Activated naive CD8-positive, alpha-beta T cell (primary cell): ENCODE measurements at regions not wholly inside any gene's neighbourhood (a gene's known extent, or its start where the extent isn't known, plus 50 kb on each side); places are given as distances from the start of the nearest gene placed in this dataset.
A peak's percentile ranks its signal among the peaks of the same experiment; 100 is the strongest.
"Not testable (repeated sequence)": the region's sequence is repeated elsewhere in the genome, so short reads cannot be mapped to it uniquely, and the experiment has no call there.

Experiments used
- H3K27ac Mint-ChIP-seq: one replicate; pipeline ENCODE4 v1.8.0; 2021; ENCODE audit warnings: mixed read lengths
- H3K27me3 Mint-ChIP-seq: one replicate; pipeline ENCODE4 v1.8.0; 2021; ENCODE audit warnings: mixed read lengths
- H3K36me3 Mint-ChIP-seq: one replicate; pipeline ENCODE4 v1.8.0; 2021; ENCODE audit warnings: mixed read lengths
- H3K4me1 Mint-ChIP-seq: one replicate; pipeline ENCODE4 v1.8.0; 2021; ENCODE audit warnings: low read depth, mixed read lengths
- H3K4me3 Mint-ChIP-seq: one replicate; pipeline ENCODE4 v1.8.0; 2021; ENCODE audit warnings: mild to moderate bottlenecking, mixed read lengths
- H3K9me3 Mint-ChIP-seq: one replicate; pipeline ENCODE4 v1.8.0; 2021; ENCODE audit warnings: low read depth, mixed read lengths

DNA sequence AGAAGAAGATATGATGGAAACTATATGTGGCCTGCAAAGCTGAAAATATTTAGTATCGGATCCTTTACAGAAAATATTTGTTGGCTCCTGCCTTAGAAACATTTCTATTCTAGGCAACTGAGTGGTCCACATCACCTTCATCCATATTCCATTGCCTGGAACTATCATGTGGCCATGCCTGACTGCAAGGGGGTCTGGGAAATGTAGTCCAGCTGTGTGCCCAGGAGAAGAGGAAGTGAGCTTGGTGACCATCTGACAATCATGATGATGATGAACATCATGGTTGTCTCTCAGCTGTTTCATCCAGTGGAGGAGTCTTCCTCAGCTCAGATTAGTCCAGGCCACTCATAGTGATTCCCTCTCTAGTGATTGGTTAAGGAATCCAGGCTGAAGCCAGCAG lies 61.8 kb upstream of the IFNLR1 start:
- Mint-ChIP-seq H3K4me1 (no peaks in the 10 kb centered on the region), H3K9me3 (no peaks in the 10 kb centered on the region), H3K4me3 (no peak overlapping the region), H3K36me3 (peaks cover 2% of the 10 kb centered on the region), H3K27ac (no peak overlapping the region), H3K27me3 (peaks cover 1% of the 10 kb centered on the region)

DNA sequence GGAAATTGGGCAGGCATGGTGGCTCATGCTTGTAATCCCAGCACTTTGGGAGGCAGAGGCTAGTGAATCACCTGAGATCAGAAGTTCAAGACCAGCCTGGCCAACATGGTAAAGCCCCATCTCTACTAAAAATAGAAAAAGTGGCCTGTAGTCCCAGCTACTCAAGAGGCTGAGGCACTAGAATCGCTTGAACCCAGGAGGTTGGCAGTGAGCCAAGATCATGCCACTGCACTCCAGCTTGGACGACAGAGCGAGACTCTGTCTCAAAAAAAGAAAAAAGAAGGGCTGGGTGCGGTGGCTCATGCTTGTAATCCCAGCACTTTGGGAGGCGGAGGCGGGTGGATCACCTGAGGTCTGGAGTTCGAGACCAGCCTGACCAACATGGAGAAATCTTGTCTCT lies 60.2 kb upstream of the IFNLR1 start:
- H3K9me3 Mint-ChIP-seq, H3K4me1 Mint-ChIP-seq, H3K4me3 Mint-ChIP-seq, H3K27me3 Mint-ChIP-seq, H3K27ac Mint-ChIP-seq, H3K36me3 Mint-ChIP-seq: not testable (repeated sequence)

DNA sequence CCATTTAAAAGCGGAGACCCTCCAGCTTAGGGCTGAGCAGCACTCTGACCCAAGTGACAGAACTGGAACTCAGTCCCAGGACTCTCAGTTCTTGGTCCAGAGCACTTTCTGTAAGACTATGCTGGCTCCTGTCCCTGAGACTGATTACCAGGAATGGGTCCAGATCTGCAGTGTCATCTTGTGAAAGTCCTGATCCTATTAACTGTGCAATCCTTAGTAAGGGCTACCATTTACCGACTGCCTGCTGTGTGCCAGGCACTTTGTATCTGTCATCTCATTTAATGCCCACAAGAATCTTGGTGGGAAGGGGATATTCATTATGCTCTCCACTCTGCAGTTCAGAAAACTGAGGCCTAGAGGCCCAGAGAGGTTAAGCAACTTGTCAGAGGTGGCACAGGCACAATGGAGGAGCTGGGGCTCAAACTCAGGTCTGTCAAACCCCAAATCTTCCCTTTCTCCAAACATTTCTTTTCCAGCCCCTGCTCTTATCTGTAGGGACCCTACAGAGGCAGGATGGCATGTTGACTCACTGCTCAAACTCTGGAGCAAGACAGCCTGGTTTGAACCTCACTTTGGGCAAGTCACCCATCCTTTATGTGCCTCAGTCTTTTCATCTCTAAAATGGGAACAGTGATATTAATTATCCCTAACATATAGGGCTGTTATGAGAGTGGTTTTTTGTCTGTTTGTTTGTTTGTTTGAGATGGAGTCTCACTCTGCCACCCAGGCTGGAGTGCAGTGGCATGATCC lies 57.6 kb upstream of the IFNLR1 start:
- H3K4me3 Mint-ChIP-seq = no peak overlapping the region
- H3K9me3 Mint-ChIP-seq = no peaks in the 10 kb centered on the region
- H3K27me3 Mint-ChIP-seq = peaks cover 1% of the 10 kb centered on the region
- H3K36me3 Mint-ChIP-seq = peaks cover 2% of the 10 kb centered on the region
- no peak overlapping the region for H3K27ac Mint-ChIP-seq
- H3K4me1 Mint-ChIP-seq = no peaks in the 10 kb centered on the region

DNA sequence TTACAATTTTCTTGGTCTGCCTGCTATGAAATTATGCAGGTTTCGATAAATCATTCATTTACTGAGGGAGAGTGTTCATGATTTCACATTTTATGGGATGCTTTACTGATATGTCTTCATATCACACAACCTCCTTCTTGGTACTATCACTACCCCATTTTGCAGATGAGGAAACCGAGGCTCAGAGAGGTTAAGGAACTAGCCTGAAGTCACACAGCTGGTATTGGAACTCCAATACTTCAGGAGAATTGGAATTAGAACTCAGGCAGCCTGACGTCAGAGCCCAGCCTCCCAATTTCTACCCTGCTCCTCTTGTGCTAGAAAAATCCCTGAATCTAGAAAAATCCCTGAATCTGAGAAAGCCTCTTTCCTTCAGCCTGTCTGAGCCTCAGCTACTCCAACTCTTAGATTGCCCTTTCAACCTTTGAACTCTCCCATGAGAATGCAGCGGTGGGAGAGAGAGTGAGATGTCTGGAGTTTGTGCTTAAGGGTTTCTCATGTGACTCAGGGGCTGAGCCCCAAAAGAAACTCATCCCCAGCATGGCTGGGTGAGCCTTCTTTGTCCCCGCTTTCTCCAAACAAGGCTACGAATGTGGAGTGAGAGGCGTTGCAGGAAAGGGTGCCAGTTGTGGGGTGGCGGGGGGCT lies 50.8 kb upstream of the IFNLR1 start:
- H3K27ac Mint-ChIP-seq = no peak overlapping the region
- H3K27me3 Mint-ChIP-seq = peaks cover 2% of the 10 kb centered on the region
- no peaks in the 10 kb centered on the region for H3K9me3 Mint-ChIP-seq
- peaks cover 14% of the 10 kb centered on the region for H3K4me1 Mint-ChIP-seq
- H3K4me3 Mint-ChIP-seq = no peak overlapping the region
- H3K36me3 Mint-ChIP-seq = no peaks in the 10 kb centered on the region

DNA sequence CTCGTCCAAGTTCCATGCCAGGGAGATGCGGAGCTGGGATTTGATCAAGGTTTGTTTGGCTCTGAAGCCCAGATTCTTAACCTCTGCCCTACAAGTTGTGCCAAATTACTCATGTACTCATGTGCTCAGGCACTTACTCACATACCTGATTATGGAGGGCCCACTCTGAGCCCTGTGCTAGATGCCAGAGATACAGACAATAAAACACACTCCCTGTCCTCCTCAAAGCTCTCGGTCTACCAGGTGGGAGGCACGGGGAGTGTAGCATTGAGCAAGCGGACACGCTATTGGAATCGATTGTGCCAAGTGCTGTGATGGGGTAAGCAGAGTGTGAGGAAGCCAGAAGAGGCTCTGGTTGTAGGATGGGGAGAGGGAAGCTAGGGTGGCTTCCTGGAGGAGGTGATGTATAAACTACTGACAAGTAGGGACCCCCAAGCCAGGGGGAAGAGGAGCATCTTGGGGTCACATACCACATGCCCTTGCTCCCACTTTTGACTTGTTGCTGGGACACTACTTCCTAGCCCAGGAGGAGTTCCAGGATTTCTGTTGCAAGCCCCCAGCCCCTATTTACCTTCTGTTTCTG lies 49.8 kb upstream of the IFNLR1 start:
- H3K27ac Mint-ChIP-seq = peak overlapping the region; percentile 35
- H3K27me3 Mint-ChIP-seq = peaks cover 2% of the 10 kb centered on the region
- no peak overlapping the region for H3K4me3 Mint-ChIP-seq
- no peaks in the 10 kb centered on the region for H3K36me3 Mint-ChIP-seq
- no peaks in the 10 kb centered on the region for H3K9me3 Mint-ChIP-seq
- H3K4me1 Mint-ChIP-seq = peaks cover 14% of the 10 kb centered on the region
